IPS DF 4.7 (cell line): ENCODE measurements at regions not wholly inside any gene's neighbourhood (a gene's known extent, or its start where the extent isn't known, plus 50 kb on each side); places are given as distances from the start of the nearest gene placed in this dataset.

Source experiments
- DNase-seq: peaks from one replicate; pipeline ENCODE4 v3.0.0-alpha.2; 2013; ENCODE audit warnings: low spot score; ENCODE audit errors: extremely low read depth

DNA sequence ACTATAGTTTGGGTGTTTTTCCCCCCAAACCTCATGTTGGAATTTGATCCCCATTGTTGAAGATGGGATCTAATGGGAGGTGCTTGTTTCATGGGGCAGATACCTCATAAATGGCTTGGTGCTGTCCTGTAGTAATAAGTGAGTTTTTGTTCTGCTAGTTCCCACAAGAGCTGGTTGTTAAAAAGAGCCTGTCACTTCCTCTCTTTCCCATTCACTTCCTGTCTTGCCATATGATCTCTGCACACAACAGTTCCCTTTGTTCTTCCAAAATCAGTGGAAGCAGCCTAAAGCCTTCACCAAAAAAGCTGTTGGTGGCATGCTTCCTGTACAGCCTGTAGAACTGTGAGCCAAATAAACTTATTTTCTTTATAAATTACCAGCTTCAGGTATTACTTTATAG lies 768.2 kb upstream of the VRK2 start:
- DNase-seq: no peak

DNA sequence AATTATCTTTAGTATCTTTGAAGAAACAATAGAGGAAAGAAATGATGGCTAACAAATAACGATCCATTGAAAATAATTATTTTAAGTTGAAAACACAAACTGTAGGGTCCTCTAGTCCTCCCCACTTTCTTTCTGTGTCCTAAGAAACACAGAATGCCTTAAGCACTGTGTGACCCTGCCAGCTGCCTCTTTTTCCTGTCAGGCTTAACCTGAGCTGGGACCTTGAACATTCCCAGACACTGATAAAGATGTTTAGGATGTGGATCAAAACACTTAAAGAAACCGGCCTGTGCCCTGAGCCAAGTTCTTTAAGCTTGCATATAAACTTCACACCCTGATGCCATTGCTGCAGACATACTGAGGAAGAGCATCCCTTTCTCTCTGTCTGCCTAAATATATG lies 755.4 kb upstream of the VRK2 start:
- no peak for DNase-seq

DNA sequence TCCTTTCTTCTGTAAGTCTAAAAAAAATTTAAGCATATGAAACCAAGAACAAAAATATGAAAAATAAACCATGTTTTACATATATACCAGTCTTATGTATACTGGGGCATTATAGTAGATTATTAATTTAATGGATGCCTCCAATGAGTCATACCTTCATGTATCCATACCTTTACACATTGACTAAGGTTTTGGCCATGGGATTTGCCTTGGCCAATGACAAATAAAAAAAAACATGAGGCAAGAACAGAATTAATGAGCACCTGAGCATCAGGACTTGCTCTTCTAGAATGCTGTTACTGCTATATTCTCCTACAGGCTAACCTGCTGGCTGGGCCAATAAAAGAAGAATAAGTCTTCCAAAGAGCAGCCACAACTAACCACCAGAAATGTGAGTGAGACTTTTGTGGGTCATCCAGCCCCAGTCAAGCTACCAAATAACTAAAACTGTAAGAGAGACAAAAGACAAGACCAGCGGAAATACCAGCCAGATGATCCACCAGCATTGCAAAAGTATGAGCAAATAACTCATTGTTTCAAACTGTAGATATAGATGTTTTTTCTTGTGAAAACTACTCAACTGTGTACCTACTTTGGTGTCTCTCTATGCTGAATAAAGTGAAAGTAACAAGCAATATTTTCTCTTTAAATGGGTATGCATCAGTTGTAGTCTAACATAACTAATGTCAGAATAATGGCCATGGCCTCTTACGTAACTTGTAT lies 749.6 kb upstream of the VRK2 start:
- no peak for DNase-seq

DNA sequence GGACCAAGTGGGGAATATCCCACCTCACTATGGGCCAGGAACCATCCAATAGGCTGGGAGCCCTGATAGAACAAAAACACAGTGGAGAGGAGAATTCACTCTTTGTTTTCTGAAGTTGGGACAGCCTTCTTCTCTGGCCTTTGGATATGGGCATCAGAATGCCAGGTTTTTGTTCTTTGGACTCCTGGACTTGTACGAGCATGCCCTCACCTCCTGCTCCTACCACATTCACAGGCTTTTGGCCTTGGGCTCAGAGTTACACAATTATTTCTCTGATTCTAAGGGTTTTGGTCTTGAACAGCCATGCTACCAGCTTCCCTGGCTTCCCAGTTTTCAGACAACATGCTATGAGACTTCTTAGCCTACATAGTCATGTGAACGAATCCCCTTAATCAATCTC lies 732.9 kb upstream of the VRK2 start:
- no peak for DNase-seq

DNA sequence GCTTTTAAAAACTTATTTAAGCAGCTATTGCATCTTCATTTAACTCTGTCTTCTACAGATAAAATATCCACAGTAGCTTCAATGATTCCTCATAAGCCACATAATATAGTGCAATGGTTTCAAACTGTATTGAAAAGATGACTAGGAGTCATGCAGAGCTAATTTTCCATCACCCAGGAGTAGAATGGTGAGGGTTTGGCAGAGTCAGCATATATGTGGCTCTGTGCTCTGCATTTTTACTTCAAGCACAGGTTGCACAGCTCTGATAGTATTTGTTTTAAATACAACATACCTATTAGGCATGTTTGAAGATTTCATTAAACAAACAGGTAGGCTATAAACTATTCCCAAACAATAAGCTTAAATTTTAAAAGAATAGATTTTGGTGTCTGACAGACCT lies 731.9 kb upstream of the VRK2 start:
- DNase-seq: no peak

DNA sequence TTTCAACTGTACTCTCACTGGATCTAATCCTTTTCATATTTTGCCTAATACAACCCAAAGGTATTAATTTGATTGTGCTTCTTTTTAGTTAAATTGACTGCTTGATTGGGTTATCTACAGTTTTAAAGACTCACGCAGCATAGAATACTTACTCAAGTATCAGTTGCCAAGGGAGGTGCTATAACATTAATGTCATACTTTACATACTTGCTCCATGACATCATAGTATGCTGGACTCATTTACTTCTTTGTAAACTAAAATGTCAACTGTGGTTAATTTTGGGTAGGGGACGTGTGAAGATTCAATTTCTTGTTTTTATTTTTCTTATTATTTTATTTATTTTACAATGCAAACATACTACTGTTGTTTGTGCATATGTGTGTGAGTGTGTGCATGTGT lies 716.2 kb upstream of the VRK2 start:
- no peak for DNase-seq

DNA sequence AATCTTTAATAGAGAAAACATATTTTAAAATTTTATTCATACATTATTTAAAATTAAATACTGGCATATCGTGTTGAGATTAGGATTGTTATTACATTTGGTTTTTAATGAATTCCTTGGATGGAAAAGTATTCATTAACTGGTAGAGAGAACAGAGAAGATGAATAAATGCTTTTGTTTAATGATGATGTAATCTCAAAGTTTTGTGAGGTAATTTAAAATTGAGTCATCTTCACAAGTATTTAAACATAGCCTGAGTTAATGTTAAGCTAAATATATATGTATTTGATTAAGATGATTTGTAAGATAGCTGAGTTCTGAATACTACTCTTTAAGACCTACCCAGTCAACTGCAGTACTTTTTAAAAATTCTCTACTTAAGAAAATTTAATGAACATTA lies 713.4 kb upstream of the VRK2 start:
- no peak for DNase-seq

DNA sequence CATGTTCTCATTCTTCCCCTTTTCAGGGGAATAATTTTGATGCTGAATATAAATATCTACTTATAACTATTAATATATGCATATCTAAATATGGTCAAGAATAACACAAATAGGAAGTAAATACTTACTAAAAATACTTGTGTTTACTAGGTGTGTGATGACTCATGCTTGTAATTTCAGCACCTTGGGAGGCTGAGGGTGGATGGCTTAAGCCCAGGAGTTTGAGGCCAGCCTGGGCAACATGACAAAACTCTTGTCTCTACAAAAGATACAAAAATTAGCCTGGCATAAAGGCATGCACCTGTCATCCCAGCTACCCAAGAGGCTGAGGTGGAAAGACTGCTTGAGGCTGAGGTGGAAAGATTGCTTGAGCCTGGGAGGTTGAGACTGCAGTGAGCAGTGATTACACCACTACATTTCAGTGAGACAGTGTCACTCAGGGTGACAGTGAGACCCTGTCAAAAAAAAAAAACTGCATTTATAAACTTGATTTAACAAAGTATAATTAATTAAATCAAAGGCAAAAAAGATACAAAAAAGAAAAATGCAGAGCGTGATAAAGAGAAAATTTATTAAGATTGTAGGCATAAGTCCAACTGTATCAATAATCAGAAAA lies 703.1 kb upstream of the VRK2 start:
- DNase-seq: no peak

DNA sequence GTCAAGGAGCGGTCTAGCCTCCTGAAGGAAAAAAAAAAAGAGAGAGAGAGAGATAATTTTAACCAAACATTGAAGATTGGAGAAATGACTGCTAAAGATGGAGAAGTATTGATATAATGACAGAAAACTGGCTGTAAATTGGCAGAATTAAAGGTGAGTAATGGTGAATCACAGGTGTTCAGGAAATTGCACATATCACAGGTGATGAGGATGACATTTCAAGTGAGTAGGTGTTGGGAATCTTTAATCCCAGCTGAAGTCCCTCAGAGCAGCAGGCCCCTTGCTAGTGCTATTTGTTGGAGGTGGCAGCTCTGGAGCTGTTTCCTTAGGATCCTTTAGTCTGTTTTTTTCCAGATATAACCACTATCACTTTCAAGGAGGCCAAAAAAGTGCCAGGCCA lies 678.4 kb upstream of the VRK2 start:
- DNase-seq: no peak

DNA sequence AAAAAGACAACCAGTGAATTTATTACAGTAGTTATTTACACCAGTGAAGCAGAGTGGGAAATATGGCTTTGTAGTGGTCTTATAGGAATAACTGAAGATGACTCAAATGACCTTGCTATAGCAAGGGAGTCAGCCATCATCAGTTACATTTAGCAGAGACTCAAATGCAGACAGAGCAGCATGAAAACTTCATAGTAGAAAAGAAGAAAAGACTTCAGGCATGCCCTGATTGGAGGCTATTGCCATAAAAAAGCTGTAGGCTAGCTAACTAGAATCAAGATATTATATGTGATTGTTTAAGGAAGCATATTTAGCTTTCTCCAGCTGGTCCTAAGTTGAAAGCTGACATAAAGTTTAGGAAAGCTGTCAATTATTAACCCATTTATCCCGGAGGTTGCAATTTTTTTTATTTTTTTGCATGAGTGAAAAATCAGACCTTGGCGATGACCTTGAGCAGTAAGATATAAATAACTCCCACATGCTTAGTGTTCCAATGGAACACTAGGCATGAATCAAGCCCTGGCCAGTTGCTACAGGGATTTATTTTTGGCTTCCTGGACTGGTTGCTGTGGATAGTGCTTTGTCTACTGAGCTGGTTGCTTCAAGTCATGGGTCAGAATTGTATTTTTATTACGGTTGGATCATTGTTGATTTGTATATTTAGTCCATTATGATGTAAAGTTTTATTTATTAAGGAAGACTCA lies 675.6 kb upstream of the VRK2 start:
- no peak for DNase-seq

DNA sequence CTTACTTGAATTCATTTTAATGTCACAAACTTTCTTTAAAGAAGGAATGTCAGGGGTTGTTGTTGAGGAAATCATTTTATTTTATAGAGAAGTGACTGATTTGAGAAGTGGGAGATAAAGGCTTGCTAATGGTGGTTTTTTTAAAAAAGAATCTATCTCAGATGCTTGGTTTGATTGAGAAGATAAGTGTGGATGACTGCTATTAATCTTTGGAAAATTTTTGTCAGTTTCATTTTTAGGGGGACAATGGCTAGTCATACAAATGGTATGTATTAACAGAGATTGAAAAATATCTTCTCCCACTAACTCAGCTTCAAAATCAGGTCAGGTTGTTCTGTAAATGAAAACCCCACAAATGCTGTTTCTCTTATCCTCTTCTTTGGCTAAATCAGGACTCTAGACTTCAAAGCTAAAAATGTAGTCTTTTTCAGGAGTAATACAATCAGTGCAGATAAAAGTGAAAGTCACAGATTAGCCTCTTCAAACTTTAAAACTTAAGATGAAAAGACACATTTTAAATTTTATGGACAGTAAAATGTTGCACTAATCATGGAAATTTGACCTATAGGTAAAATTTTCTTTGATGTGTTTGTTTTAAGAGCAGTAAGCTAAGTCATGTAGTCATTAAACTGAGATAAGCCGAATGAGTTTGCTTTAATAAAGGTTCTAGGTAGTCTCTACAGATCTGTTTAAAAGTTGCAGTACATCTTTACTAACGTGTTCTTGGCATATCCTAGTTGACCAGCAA lies 674.2 kb upstream of the VRK2 start:
- DNase-seq: no peak

DNA sequence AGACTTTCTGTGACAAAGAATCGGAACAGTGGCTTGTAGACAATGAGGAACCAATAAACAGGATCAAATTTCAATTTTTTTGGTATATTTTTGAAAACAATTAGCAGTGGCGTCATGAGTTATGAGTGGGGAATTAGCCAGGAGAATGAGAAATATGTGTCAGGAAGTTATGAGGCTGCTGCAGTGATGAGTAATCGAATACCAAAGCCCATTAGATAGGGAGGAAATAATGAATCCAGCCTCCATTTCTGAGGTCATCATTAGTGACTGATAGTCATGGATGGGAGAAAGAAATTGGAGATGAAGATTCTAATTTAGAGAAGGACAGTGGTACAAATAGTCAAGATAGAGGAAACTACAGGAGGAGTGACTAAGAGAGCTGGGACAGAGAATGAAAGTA lies 673.1 kb upstream of the VRK2 start:
- no peak for DNase-seq

DNA sequence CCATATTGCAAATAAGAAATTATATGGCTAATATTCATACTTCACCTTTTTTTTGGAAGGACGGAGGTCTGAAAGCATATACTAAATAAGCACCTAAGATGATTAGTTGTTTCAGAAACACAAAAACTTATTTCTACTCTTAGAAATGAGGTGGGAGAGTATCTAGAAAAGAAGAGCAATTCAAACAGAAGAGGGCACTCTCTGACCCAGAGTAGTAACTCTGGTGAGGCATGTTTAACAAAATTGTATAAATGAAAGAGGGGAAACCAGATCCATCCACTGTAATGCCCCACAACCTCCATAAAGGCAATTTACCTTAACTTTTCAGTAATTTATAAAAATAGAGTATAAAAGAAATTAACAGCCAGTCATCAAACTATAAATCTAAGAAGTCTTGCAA lies 669.6 kb upstream of the VRK2 start:
- DNase-seq: no peak

DNA sequence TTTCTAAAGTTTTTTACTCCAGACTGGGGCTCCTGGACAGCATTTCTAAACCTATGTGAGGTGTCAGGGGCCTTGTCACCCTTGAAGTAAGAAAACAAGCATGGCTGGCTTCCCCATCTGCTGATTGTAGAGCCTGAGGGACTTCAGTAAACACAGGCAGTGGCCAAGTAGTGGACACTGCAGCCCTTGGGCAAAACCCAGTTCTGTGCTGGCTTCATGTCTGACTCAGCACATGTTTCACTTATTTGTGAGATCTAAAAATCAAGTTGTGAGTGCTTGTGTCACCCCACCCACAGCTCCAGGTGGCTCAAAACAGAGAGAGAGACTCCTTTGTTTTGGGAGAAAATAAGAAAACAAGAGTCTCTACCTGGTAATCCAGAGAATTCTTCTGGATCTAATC lies 660.3 kb upstream of the VRK2 start:
- DNase-seq: no peak

DNA sequence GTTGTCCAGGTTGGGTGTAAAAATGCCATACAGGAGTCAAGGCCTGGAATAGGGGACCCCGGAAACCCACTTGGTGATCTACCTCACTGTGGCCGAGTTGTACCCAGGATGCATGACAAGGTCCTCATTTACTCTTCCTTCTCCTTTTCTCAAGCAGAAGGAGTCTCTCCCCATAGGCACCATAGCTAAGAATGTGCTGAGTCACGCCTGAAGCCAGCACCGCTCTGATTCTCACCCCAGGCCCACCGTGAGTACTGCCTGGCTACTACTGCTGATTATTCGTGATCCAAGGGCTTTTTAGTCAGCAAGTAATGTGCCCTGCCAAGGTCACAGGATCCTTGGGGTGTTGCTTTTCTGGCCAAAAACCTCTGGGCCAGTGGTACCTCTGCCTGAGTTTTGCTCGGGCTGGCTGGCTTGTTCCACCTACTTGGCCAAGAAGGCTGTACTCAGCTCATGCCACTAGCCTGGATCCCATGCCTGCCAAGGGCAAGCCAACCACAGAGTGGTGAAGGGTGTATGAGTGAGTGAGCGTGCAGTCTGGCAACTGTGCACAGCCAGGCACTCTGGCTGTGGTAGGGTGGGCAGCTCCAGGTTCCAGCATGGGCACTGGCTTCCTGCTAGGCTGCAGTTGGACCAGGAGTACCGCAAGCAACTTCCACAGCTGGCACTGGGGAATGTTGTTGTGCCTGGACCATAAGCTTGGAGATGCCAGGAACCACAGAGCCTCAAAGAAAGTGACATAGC lies 650.1 kb upstream of the VRK2 start:
- DNase-seq: no peak

DNA sequence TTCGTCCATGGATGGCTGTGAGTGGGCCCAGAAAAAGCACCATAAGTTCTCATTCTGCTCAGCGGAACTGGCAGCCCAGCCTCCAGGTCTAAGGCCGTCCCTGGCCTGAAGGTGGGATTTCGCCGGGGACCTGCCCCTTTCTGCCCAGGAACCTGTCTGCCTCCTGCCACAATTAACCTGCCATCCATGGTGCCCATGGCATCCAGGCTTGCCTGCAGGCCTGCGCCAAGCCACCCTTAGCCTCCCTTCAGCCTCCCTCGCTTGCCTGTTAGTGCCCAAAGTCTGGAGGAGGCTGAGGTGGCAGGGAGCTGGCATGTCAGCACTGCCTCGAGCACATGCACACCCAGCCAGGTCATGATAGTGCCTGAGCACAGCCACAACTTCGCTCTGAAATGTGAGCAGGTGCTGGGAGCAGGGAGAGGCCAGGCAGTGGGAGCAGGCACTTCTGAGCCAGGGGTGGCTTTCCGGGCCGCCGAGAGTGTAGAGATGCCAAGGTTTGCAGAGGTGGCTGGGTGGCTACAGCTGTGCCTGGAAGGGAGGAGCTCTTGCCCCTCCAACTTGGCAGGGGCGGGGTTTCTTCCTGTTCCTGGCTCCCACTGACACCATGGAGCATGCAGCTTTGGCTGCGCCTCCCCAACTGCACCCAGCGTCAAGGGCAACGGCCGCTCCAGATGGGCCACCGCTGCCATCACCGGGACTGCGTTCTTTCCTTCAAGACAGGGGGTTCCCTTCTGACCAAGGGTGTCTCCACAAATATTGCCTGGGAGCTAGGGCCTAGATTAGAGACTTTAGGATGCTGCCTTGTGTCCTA lies 648.9 kb upstream of the VRK2 start:
- no peak for DNase-seq

DNA sequence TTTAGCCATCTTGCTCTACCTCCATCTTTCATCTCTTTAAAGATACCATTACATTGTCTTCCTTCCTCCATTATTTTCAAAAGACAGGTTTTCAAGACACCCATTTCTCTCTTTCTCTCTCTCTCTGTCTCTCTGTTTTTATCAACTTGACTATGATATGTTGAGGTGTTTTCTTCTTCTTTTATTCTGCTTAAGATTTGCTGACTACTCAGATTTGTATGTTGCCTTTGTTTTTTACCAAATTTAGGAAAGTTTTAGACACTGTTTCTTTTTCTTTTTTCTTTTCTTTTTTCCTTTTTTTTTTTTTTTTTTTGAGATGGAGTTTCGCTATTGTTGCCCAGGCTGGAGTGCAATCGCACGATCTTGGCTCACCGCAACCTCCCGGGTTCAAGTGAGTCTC lies 647.5 kb upstream of the VRK2 start:
- no peak for DNase-seq

DNA sequence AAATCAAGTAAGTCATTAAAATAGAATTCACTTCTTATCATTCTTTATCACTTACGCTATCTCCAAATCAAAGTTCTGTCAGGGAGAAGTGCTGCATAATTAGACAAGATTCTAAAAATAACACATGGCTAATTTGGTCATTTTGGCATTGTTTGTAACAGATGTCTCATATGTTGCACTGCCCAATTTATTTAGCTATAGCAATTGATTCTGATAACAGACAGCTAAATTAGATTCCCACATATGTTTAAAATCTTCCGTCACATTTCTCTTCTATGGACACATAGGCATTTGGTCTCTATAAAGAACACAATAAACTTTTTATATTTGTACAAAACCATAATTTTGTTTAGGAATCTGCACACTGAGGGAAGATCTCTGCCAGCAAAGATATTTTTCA lies 644.5 kb upstream of the VRK2 start:
- no peak for DNase-seq

DNA sequence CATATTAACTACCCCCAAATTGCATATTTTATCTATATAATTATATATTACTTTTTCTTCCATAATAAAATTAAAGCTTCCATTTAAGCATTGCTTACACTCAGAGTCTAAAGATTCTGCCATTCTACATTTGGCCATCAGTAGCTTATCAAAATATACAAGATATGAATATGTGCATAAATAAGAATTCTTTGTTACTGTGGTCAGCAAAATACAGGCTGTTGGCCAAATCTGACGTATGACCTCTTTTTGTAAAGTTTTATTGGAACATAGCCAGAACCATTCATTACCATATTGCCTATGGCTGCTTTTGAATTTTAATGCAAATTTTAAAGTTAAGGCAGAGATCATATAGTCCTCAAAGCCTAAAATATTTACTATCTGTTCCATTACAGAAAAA lies 643.9 kb upstream of the VRK2 start:
- DNase-seq: no peak

DNA sequence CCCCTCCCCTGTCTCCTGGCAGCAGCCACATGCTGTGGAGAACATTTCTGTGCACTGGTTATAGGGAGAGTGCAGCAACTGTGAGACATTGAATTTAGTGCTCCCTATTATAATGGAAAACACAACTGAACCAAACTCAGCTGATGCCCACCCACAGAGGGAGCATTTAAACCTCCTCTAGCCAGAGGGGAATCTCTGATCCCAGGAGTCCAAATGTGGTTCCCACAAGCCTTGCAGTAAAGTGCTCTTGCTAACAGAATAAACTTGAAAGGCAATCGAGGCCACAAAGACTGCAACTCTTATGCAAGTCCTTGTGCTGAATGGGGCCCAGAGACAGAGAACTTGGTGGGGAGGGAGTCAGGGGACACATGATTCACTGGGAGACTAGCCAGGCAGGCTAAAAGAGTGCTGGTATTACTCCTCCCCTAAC lies 638.8 kb upstream of the VRK2 start:
- no peak for DNase-seq

DNA sequence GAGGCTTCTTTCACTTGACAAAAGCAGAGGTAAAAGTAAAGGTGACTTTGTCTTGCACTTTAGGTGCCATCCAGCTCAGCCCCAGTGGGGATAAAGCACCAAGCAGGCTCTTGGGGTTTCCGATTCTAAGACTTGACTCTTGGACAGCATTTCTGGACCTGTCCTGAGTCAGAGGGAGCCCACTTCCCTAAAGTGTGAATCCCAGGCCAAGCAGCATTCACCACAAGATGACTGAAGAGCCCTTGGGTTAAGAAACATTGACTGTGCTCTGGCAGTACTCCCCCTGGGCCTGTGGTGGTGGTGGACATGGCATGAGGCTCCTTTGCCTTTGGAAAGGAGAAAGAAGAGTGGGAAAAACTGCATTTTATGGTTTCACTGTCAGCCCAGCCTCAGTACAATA lies 638.0 kb upstream of the VRK2 start:
- no peak for DNase-seq
